Ectodermal cell (in vitro differentiated cells): ENCODE measurements at regions not wholly inside any gene's neighbourhood (a gene's known extent, or its start where the extent isn't known, plus 50 kb on each side); places are given as distances from the start of the nearest gene placed in this dataset.

Source experiments
- H3K27ac ChIP-seq: 2 replicates; pipeline ENCODE4 v1.7.0; 2013; ENCODE audit warnings: mild to moderate bottlenecking, low read depth, low read length; ENCODE audit not compliant: insufficient read depth, poor library complexity, severe bottlenecking
- H3K27me3 ChIP-seq: 2 replicates; pipeline ENCODE4 v1.7.0; 2013; ENCODE audit warnings: mild to moderate bottlenecking, low read length; ENCODE audit not compliant: insufficient read depth, control insufficient read depth, poor library complexity, severe bottlenecking
- H3K36me3 ChIP-seq: one replicate; pipeline ENCODE4 v1.7.0; 2013; ENCODE audit warnings: low read length; ENCODE audit not compliant: control insufficient read depth, insufficient read depth
- H3K4me1 ChIP-seq: one replicate; pipeline ENCODE4 v1.7.0; 2013; ENCODE audit warnings: low read length; ENCODE audit not compliant: control insufficient read depth, insufficient read depth
- H3K4me3 ChIP-seq: 2 replicates; pipeline ENCODE4 v1.7.0; 2013; ENCODE audit warnings: low read depth, low read length, control low read depth; ENCODE audit not compliant: insufficient read depth
- H3K9me3 ChIP-seq: 2 replicates; pipeline ENCODE4 v1.7.0; 2013; ENCODE audit warnings: mild to moderate bottlenecking, low read length, moderate library complexity; ENCODE audit not compliant: control insufficient read depth
- WGBS, 2 experiments: methylation state at CpG; one replicate each; pipeline ENCODE4 v1.1.7; 2013; ENCODE audit warnings: missing lambda C conversion rate in 2 of 2; 5-methylcytosine and 5-hydroxymethylcytosine counted together

GRCh38 chr2:118339386-118339785 lies 251.1 kb downstream of the INSIG2 start:
- Histone ChIP-seq H3K27ac (no peak overlapping the region), H3K4me1 (no peaks in the 10 kb centered on the region), H3K4me3 (no peak overlapping the region), H3K27me3 (no peaks in the 10 kb centered on the region), H3K36me3 (no peaks in the 10 kb centered on the region), H3K9me3 (no peaks in the 10 kb centered on the region)
- 93 to 100% methylated on average over 1 of the region's 1 CpG for WGBS, 2 experiments

- no peak overlapping the region for H3K4me3 ChIP-seq
- H3K9me3 ChIP-seq = no peaks in the 10 kb centered on the region
- no peaks in the 10 kb centered on the region for H3K36me3 ChIP-seq
- H3K27ac ChIP-seq = no peak overlapping the region
- no peaks in the 10 kb centered on the region for H3K27me3 ChIP-seq
- peaks cover 4% of the 10 kb centered on the region for H3K4me1 ChIP-seq
These were observed 245.4 kb downstream of the INSIG2 start for GRCh38 chr2:118333664-118334063.

GRCh38 chr2:118325321-118325955 lies 237.2 kb downstream of the INSIG2 start:
- no peaks in the 10 kb centered on the region for H3K9me3 ChIP-seq
- H3K27ac ChIP-seq = no peak overlapping the region
- H3K36me3 ChIP-seq = no peaks in the 10 kb centered on the region
- no peak overlapping the region for H3K4me3 ChIP-seq
- H3K4me1 ChIP-seq = peaks cover 18% of the 10 kb centered on the region
- WGBS, 2 experiments = 86 to 92% methylated on average over 6 of the region's 6 CpGs
- H3K27me3 ChIP-seq = no peaks in the 10 kb centered on the region

GRCh38 chr2:118322406-118322805 lies 234.1 kb downstream of the INSIG2 start:
- Histone ChIP-seq H3K27ac (no peak overlapping the region), H3K9me3 (no peaks in the 10 kb centered on the region), H3K27me3 (no peaks in the 10 kb centered on the region), H3K4me3 (no peak overlapping the region), H3K4me1 (peaks cover 43% of the 10 kb centered on the region), H3K36me3 (no peaks in the 10 kb centered on the region)
- WGBS, 2 experiments = 83 to 100% methylated on average over 1 to 2 of the region's 2 CpGs

GRCh38 chr2:118321432-118322105 lies 233.3 kb downstream of the INSIG2 start:
- Histone ChIP-seq H3K4me3 (no peak overlapping the region), H3K36me3 (no peaks in the 10 kb centered on the region), H3K4me1 (peaks cover 43% of the 10 kb centered on the region), H3K27ac (no peak overlapping the region), H3K9me3 (no peaks in the 10 kb centered on the region), H3K27me3 (no peaks in the 10 kb centered on the region)
- 7 to 13% methylated on average over 3 to 5 of the region's 5 CpGs for WGBS, 2 experiments

- Histone ChIP-seq H3K27ac (no peak overlapping the region), H3K9me3 (no peaks in the 10 kb centered on the region), H3K36me3 (no peaks in the 10 kb centered on the region), H3K27me3 (no peaks in the 10 kb centered on the region), H3K4me1 (peaks cover 43% of the 10 kb centered on the region), H3K4me3 (no peak overlapping the region)
- WGBS, 2 experiments = 51 to 52% methylated on average over 4 of the region's 4 CpGs
These were observed 232.4 kb downstream of the INSIG2 start for GRCh38 chr2:118320658-118321057.

- no peaks in the 10 kb centered on the region for H3K9me3 ChIP-seq
- H3K4me1 ChIP-seq = peaks cover 43% of the 10 kb centered on the region
- H3K27ac ChIP-seq = no peak overlapping the region
- WGBS, 2 experiments = 80 to 84% methylated on average over 5 to 6 of the region's 6 CpGs
- H3K36me3 ChIP-seq = no peaks in the 10 kb centered on the region
- H3K27me3 ChIP-seq = no peaks in the 10 kb centered on the region
- no peak overlapping the region for H3K4me3 ChIP-seq
These were observed 231.9 kb downstream of the INSIG2 start for GRCh38 chr2:118320196-118320595.

- WGBS, 2 experiments = 1 to 4% methylated on average over 4 of the region's 4 CpGs
These were observed 231.0 kb downstream of the INSIG2 start for GRCh38 chr2:118319271-118319684.

GRCh38 chr2:118315606-118316005 lies 227.3 kb downstream of the INSIG2 start:
- H3K27me3 ChIP-seq = no peaks in the 10 kb centered on the region
- 85 to 92% methylated on average over 5 of the region's 5 CpGs for WGBS, 2 experiments
- no peak overlapping the region for H3K4me3 ChIP-seq
- H3K4me1 ChIP-seq = peaks cover 32% of the 10 kb centered on the region
- H3K9me3 ChIP-seq = no peaks in the 10 kb centered on the region
- no peak overlapping the region for H3K27ac ChIP-seq
- H3K36me3 ChIP-seq = no peaks in the 10 kb centered on the region

More at GRCh38 chr2:118319271-118319684, 231.0 kb downstream of the INSIG2 start:
- Histone ChIP-seq H3K36me3 (no peaks in the 10 kb centered on the region), H3K9me3 (no peaks in the 10 kb centered on the region), H3K4me3 (no peak overlapping the region), H3K4me1 (peaks cover 43% of the 10 kb centered on the region), H3K27ac (no peak overlapping the region), H3K27me3 (no peaks in the 10 kb centered on the region)

- Histone ChIP-seq H3K9me3 (no peaks in the 10 kb centered on the region), H3K36me3 (no peaks in the 10 kb centered on the region), H3K27ac (no peak overlapping the region), H3K4me1 (peaks cover 16% of the 10 kb centered on the region), H3K27me3 (no peaks in the 10 kb centered on the region), H3K4me3 (no peak overlapping the region)
- 23 to 27% methylated on average over 3 of the region's 4 CpGs for WGBS, 2 experiments
These were observed 224.9 kb downstream of the INSIG2 start for GRCh38 chr2:118312969-118313756.
